HT1080 (cell line): ENCODE measurements at regions not wholly inside any gene's neighbourhood (a gene's known extent, or its start where the extent isn't known, plus 50 kb on each side); places are given as distances from the start of the nearest gene placed in this dataset.

ENCODE experiments used
- DNase-seq: peaks from one replicate; pipeline ENCODE4 v3.0.0-alpha.2; 2015; ENCODE audit warnings: low read depth

DNA sequence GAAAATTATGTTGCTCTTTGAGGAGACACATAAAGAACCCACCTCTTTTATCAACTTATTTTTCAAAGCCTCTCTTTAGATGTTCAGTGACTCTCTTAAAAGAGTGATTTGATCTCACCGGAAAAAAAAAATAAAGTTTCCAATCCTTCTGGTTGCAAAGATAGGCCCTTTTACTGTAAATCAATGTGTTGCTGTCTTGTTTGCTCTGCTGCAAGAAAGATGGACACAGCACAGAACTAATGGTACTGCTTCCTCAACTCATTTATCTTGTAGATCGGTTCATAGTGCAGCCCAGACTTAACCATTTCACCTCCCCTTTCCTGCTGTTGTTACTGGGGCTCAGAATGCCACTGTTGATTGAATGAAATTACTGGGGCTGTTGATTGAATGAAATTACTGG lies 388.9 kb upstream of the KLF12 start:
- DNase-seq, result no peak

- no peak for DNase-seq
Observed at GRCh38 chr13:74511523-74511922, 377.3 kb upstream of the KLF12 start.

DNA sequence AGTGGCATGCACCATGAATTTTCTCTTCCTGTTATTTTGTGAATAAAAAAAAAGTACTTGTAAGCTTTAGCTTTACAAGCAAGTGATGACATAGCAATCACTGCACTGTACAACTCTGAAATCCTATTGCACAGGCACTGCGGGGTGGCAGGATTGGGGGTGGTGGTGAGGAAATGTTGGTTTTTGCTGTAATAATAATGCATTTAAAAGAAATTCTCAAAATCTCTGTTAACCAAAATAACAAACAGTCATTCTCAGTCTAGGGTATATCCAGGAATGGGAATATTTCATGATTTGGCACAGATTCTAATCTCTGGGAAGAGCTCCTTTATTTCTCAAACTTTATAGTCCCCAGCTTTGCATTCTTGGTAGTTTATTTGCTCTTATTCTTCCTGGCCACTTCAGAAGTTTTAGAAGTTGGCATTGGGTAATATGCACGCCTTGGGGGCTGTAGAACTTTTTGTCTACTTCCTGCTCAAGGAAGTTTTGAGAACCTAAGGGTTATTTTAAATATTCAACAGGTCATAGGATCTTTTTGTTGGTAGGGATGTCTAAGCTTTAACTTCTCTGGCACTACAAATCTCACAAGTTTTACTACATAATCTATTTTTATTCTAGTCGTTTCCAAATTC lies 353.0 kb upstream of the KLF12 start:
- DNase-seq, result no peak

GRCh38 chr13:74485757-74486156 lies 351.6 kb upstream of the KLF12 start:
- DNase-seq, result no peak

DNA sequence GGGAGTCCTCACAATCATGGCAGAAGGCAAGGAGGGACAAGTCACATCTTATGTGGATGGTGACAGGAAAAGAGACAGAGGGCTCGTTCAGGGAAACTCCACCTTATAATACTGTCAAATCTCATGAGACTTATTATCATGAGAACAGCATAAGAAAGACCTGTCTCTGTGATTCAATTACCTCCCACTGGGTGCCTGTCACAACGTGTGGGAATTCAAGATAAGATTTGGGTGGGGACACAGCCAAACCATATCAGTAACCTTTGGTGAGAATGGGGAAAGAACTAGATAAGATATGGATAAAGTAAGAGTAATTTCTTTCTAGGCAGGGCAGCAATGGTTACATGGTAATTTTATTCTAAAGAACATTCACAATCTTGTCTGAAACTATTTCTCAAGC lies 344.9 kb upstream of the KLF12 start:
- DNase-seq, result no peak

- DNase-seq, result no peak
Observed at GRCh38 chr13:74476788-74477187, 342.6 kb upstream of the KLF12 start.

- DNase-seq, result no peak
Observed at GRCh38 chr13:74476365-74476764, 342.2 kb upstream of the KLF12 start.

DNA sequence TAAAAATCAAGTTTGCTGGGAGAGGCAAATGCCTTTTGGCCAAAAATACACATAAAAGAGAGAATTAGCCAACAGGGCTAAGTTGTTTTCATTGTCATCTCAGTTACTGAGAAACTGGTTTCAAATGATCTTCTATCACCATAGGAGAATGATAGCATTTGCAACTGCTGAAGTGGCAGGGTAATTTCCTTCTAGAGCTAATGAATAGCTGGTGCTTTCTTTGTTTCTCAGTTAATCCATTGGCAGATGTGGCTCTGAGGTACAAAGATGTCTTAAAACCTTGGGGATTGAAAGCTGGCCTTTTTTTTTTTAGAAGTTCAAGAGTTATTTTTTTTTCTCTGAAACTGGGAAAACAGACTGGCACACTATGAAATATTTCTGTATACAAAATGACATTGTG lies 332.7 kb upstream of the KLF12 start:
- DNase-seq, result no peak

DNA sequence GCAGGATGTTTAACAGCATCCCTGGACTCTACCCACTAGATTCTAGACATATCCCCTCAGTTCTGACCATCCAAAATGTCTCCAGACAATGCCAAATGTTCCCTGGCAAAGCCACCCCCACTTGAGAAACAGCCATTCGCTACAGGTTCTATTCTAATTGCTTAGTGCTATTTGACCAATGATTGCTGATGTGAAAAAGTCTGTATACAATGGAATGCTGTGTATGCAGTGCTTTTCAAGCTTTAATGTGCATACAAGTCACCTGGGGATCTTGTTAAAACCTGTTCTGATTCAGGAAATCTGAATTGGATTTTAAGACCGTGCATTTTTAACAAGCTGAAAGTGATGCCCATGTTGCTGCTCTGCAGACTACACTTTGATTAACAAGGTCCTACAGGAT lies 331.8 kb upstream of the KLF12 start:
- no peak for DNase-seq

DNA sequence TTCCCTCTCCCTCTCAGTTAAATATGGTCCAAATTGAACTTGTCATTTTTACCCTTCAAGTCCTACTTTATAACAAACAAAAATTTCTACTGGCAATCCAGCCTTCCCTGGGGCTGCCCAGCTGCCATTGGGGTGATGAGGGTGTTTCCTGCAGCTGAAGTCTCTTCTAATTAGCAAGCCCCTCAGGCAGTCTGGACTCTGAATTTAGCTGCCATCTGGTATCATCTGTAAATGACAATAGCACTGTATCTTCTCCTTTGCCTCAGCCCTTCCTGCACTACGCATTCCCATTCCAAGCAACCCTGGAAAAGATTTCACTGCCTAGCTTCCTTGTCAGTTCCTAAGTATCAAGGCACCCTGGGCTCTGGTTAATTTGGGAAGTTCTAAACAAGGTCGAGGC lies 331.1 kb upstream of the KLF12 start:
- no peak for DNase-seq

- no peak for DNase-seq
Observed at GRCh38 chr13:74464670-74465069, 330.5 kb upstream of the KLF12 start.

- DNase-seq, result no peak
Observed at GRCh38 chr13:74461011-74461410, 326.8 kb upstream of the KLF12 start.

- no peak for DNase-seq
Observed at GRCh38 chr13:74452881-74453280, 318.7 kb upstream of the KLF12 start.

- no peak for DNase-seq
Observed at GRCh38 chr13:74452176-74452575, 318.0 kb upstream of the KLF12 start.

GRCh38 chr13:74450964-74451363 lies 316.8 kb upstream of the KLF12 start:
- DNase-seq, result no peak

GRCh38 chr13:74450525-74450845 lies 316.3 kb upstream of the KLF12 start:
- DNase-seq, result no peak

DNA sequence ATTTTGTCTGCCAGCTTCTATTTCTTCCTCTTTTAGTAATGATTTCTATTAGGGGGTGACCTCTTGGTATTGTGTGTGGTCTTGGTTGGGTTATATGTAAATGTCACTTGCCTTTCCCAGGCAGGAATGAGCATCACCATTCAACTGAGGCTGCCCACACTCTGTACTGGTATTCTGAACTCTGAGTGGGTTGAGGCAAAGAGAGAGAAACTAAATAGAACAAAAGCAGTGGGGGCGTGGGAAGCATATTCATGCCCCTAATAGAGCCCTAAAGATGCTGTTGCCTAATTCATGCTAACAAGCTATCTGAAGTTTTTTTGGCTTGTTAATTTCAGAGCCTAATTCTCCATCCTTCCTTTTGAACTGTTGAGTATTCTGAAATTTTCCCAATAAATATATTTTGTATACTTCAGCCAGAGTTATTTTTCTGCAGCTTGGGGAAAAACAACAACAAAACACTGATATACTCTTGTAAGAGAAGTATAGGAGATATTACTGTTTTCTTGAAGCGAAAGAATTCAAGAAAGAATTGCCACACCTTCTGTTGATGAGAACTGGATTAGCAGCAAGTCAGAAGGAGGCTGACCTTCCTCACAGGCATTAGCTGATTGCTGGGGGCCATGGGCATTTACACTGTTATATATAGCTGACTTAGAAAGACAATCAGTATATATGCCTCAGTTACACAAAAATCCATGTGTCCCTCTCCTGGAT lies 315.8 kb upstream of the KLF12 start:
- DNase-seq, result no peak

DNA sequence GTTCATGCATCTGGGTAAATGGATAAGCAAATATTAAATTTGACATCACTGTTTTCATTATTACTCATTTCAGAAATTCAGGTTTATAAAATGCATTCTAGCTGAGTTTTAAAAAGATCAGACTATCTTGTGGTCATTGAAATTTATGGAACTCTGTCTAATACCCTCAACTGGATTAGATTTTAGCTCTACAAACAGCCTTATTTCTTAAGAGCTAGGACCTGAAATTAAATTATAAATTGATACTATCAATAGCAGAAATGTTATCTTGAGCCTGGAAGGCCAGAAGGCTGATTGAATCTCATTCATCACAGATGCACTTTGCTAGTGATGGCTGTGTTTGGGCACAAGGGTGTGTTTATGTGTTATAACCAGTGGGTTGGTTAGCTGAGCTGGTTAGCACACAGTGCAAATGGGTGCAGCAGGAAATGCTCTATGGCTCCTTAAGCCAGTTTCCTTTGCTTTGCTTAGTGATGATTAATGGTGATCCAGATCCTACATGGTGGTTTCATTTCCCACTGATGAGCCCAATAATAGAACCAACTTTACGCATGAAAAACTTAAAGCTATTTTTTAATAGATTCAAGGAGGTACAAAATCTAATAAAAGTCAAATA lies 310.8 kb upstream of the KLF12 start:
- peak; percentile 53 for DNase-seq

- DNase-seq, result peak; percentile 33
Observed at GRCh38 chr13:74444161-74444571, 310.0 kb upstream of the KLF12 start.

DNA sequence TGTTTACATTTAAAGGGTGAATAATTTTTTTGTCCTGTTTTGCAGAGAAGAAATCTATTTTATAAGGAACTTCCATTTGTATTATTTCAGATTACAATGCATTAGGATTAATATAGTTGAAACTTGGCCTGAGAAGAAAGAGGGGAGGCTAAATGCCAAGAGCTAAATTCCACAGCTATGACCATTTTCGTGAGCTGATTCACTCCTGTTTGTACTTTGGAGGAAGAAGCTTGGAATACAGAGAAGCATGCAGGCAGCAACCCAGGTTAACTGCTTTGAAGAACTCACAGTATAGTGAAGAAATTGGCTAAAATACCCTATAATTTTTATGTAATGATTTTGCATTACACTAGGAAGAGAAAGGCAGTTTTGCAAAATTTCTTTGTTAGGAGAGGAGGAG lies 309.4 kb upstream of the KLF12 start:
- DNase-seq, result peak; percentile 77

DNA sequence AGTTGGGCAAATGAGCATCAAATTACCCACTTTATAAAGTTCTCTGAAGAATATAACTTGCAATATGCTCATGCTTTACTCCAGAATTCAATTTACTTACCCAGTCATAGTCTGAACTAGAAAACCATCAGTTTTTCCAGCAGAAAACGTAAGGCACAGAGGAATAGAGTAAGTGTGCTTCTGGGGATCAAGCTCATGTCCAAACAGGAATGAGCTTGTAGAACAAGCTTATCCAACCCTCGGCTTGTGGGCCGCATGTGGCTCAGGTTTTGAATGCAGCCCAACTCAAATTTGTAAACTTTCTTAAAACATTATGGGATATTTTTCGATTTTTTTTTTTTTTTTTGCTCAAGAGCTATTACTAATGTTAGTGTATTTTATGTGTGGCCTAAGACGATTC lies 308.5 kb upstream of the KLF12 start:
- DNase-seq, result no peak

GRCh38 chr13:74438901-74439300 lies 304.7 kb upstream of the KLF12 start:
- no peak for DNase-seq

GRCh38 chr13:74434782-74435181 lies 300.6 kb upstream of the KLF12 start:
- no peak for DNase-seq
